Activated CD8-positive, alpha-beta T cell treated with anti-CD3 and anti-CD28 coated beads for 36 hours (primary cell): ENCODE measurements at regions not wholly inside any gene's neighbourhood (a gene's known extent, or its start where the extent isn't known, plus 50 kb on each side); places are given as distances from the start of the nearest gene placed in this dataset.

Experiments
- ATAC-seq: fragments of 200-7000 bp; cut with Tn5 transposase; one replicate; pipeline ENCODE4 v1.10.0; 2021; ENCODE audit warnings: mild to moderate bottlenecking, moderate library complexity
- CTCF ChIA-PET: fragments of 350-600 bp; sonication (Branson Sonifier 250); formaldehyde crosslinking; loops from one replicate; lab custom pipeline; 2021; ENCODE audit warnings: antibody characterized with exemption; lab: Charles Lee
- POLR2A ChIA-PET: fragments of 350-600 bp; sonication (Branson Sonifier 250); formaldehyde crosslinking; loops from one replicate; lab custom pipeline; 2021; ENCODE audit warnings: antibody characterized with exemption; lab: Charles Lee
- DNase-seq: peaks from one replicate; pipeline ENCODE4 v3.0.0-alpha.2; 2020
- H3K27ac Mint-ChIP-seq: one replicate; pipeline ENCODE4 v1.8.0; 2021; ENCODE audit warnings: mild to moderate bottlenecking, mixed read lengths
- H3K27me3 Mint-ChIP-seq: one replicate; pipeline ENCODE4 v1.8.0; 2021; ENCODE audit warnings: mixed read lengths
- H3K36me3 Mint-ChIP-seq: one replicate; pipeline ENCODE4 v1.8.0; 2021; ENCODE audit warnings: low read depth, mixed read lengths
- H3K4me1 Mint-ChIP-seq: one replicate; pipeline ENCODE4 v1.8.0; 2021; ENCODE audit warnings: low read depth, mixed read lengths
- H3K4me3 Mint-ChIP-seq: one replicate; pipeline ENCODE4 v1.8.0; 2021; ENCODE audit warnings: mild to moderate bottlenecking, moderate library complexity, mixed read lengths
- H3K9me3 Mint-ChIP-seq: one replicate; pipeline ENCODE4 v1.8.0; 2021; ENCODE audit warnings: mixed read lengths
- CTCF ChIP-seq: fragments of 200-600 bp; IDR thresholded peaks from one replicate; pipeline ENCODE4 v1.8.0; 2022; ENCODE audit warnings: antibody characterized with exemption, mild to moderate bottlenecking
- intact Hi-C: fragments of 100-400 bp; cut with micrococcal nuclease; formaldehyde crosslinking; loops from one replicate; pipeline ENCODE4 v1.10.0; 2022

- peaks cover 2% of the 10 kb centered on the region for H3K27me3 Mint-ChIP-seq
- H3K9me3 Mint-ChIP-seq, result no peaks in the 10 kb centered on the region
- DNase-seq (no peak), ATAC-seq (no peak)
- intact Hi-C loops, result no loop called here
- no peak overlapping the region for H3K27ac Mint-ChIP-seq
- no peaks in the 10 kb centered on the region for H3K36me3 Mint-ChIP-seq
- H3K4me3 Mint-ChIP-seq, result no peak overlapping the region
- POLR2A ChIA-PET, result interaction anchor here (0.5 kb wide), 1 partner anchor 79 kb away, joined by 3 read pairs; no protein-coding TSS in a partner anchor
- TF ChIP-seq CTCF, result no peak
- CTCF ChIA-PET, result no interaction called here
- H3K4me1 Mint-ChIP-seq, result no peaks in the 10 kb centered on the region
Observed at GRCh38 chr7:21044913-21045568, 258.4 kb upstream of the SP8 start.

- no peak overlapping the region for H3K4me3 Mint-ChIP-seq
- no peak for ATAC-seq
- H3K9me3 Mint-ChIP-seq, result no peaks in the 10 kb centered on the region
- POLR2A ChIA-PET, result no interaction called here
- intact Hi-C loops, result loop anchor here (10.0 kb wide), 2 partner anchors 643 to 1137 kb away; no protein-coding TSS in a partner anchor
- CTCF ChIA-PET, result interaction anchor here (1.2 kb wide), 1 partner anchor 10 kb away, joined by 3 read pairs; no protein-coding TSS in a partner anchor
- no peaks in the 10 kb centered on the region for H3K27me3 Mint-ChIP-seq
- DNase-seq, result no peak
- H3K36me3 Mint-ChIP-seq, result no peaks in the 10 kb centered on the region
- no peak for TF ChIP-seq CTCF
- no peak overlapping the region for H3K27ac Mint-ChIP-seq
- H3K4me1 Mint-ChIP-seq, result no peaks in the 10 kb centered on the region
Observed at GRCh38 chr7:21051865-21052264, 265.2 kb upstream of the SP8 start.

- TF ChIP-seq CTCF, result no peak
- H3K9me3 Mint-ChIP-seq, result no peaks in the 10 kb centered on the region
- intact Hi-C loops, result loop anchor here (10.0 kb wide), 2 partner anchors 640 to 1140 kb away; no protein-coding TSS in a partner anchor
- H3K36me3 Mint-ChIP-seq, result no peaks in the 10 kb centered on the region
- DNase-seq (no peak), ATAC-seq (no peak)
- no peak overlapping the region for H3K27ac Mint-ChIP-seq
- H3K27me3 Mint-ChIP-seq, result no peaks in the 10 kb centered on the region
- CTCF ChIA-PET, result interaction anchor here (0.8 kb wide), 1 partner anchor 41 kb away, joined by 3 read pairs; no protein-coding TSS in a partner anchor
- no peak overlapping the region for H3K4me3 Mint-ChIP-seq
- no peaks in the 10 kb centered on the region for H3K4me1 Mint-ChIP-seq
- POLR2A ChIA-PET, result no interaction called here
Observed at GRCh38 chr7:21054427-21055112, 267.9 kb upstream of the SP8 start.

GRCh38 chr7:21059069-21059468, 272.4 kb upstream of the SP8 start:
- no peak overlapping the region for H3K4me3 Mint-ChIP-seq
- no peak for ATAC-seq
- H3K27me3 Mint-ChIP-seq, result no peaks in the 10 kb centered on the region
- intact Hi-C loops, result loop anchor here (10.0 kb wide), 2 partner anchors 636 to 1144 kb away; no protein-coding TSS in a partner anchor
- H3K4me1 Mint-ChIP-seq, result no peaks in the 10 kb centered on the region
- CTCF ChIA-PET, result no interaction called here
- no peak for DNase-seq
- POLR2A ChIA-PET, result no interaction called here
- no peak for TF ChIP-seq CTCF
- no peak overlapping the region for H3K27ac Mint-ChIP-seq
- no peaks in the 10 kb centered on the region for H3K36me3 Mint-ChIP-seq
- H3K9me3 Mint-ChIP-seq, result peaks cover 1% of the 10 kb centered on the region

GRCh38 chr7:21063106-21063505, 276.4 kb upstream of the SP8 start:
- intact Hi-C loops, result no loop called here
- TF ChIP-seq CTCF, result no peak
- ChIA-PET POLR2A (no interaction called here), CTCF (interaction anchor here (1.2 kb wide), 1 partner anchor 8 kb away, joined by 4 read pairs; no protein-coding TSS in a partner anchor)
- peaks cover 1% of the 10 kb centered on the region for H3K9me3 Mint-ChIP-seq
- no peak overlapping the region for H3K4me3 Mint-ChIP-seq
- H3K4me1 Mint-ChIP-seq, result no peaks in the 10 kb centered on the region
- H3K27ac Mint-ChIP-seq, result no peak overlapping the region
- DNase-seq, result no peak
- H3K27me3 Mint-ChIP-seq, result no peaks in the 10 kb centered on the region
- no peak for ATAC-seq
- H3K36me3 Mint-ChIP-seq, result no peaks in the 10 kb centered on the region
